H9 (cell line): ENCODE measurements at regions not wholly inside any gene's neighbourhood (a gene's known extent, or its start where the extent isn't known, plus 50 kb on each side); places are given as distances from the start of the nearest gene placed in this dataset.

Experiments
- DNase-seq: peaks from one replicate; pipeline ENCODE4 v3.0.0-alpha.2; 2017
- H2AFZ ChIP-seq: one replicate; pipeline ENCODE4 v1.6.1; 2013; ENCODE audit warnings: mild to moderate bottlenecking, low read length, control low read depth, moderate library complexity
- H2AK5ac ChIP-seq: 2 replicates; pipeline ENCODE4 v1.6.1; 2013; ENCODE audit warnings: low read length, control low read depth, mixed read lengths; ENCODE audit not compliant: insufficient read length
- H2BK120ac ChIP-seq: one replicate; pipeline ENCODE4 v1.6.1; 2013; ENCODE audit warnings: low read depth, mild to moderate bottlenecking, low read length, control low read depth, inconsistent platforms; ENCODE audit not compliant: poor library complexity, severe bottlenecking
- H2BK12ac ChIP-seq: 2 replicates; pipeline ENCODE4 v1.6.1; 2013; ENCODE audit warnings: low read length, control low read depth, mixed read lengths, low read depth; ENCODE audit not compliant: insufficient read length
- H2BK15ac ChIP-seq: 2 replicates; pipeline ENCODE4 v1.6.1; 2013; ENCODE audit warnings: low read depth, low read length, control low read depth
- H2BK20ac ChIP-seq: one replicate; pipeline ENCODE4 v1.6.1; 2013; ENCODE audit warnings: low read depth, mild to moderate bottlenecking, low read length, control low read depth, inconsistent platforms; ENCODE audit not compliant: poor library complexity, severe bottlenecking
- H2BK5ac ChIP-seq: 2 replicates; pipeline ENCODE4 v1.6.1; 2013; ENCODE audit warnings: low read length, control low read depth, mixed read lengths; ENCODE audit not compliant: insufficient read length
- H3K14ac ChIP-seq: 2 replicates; pipeline ENCODE4 v1.6.1; 2013; ENCODE audit warnings: low read length, control low read depth; ENCODE audit not compliant: insufficient read depth
- H3K18ac ChIP-seq: 2 replicates; pipeline ENCODE4 v1.6.1; 2013; ENCODE audit warnings: low read depth, mild to moderate bottlenecking, mixed read lengths, low read length, control low read depth; ENCODE audit not compliant: insufficient read length
- H3K23ac ChIP-seq: 2 replicates; pipeline ENCODE4 v1.6.1; 2013; ENCODE audit warnings: low read length, control low read depth, mixed read lengths, low read depth; ENCODE audit not compliant: insufficient read length
- H3K23me2 ChIP-seq: 2 replicates; pipeline ENCODE4 v1.6.1; 2013; ENCODE audit warnings: low read depth, mild to moderate bottlenecking, mixed read lengths, low read length, control low read depth; ENCODE audit not compliant: insufficient read length, poor library complexity, severe bottlenecking
- H3K27ac ChIP-seq: 2 replicates; pipeline ENCODE4 v1.5.1; 2013; ENCODE audit warnings: low read length, control low read depth, mixed read lengths, low read depth; ENCODE audit not compliant: insufficient read length
- H3K27me3 ChIP-seq: 2 replicates; pipeline ENCODE4 v1.6.1; 2013; ENCODE audit warnings: low read length, control low read depth, inconsistent platforms; ENCODE audit not compliant: insufficient read depth
- H3K4ac ChIP-seq: 2 replicates; pipeline ENCODE4 v1.6.1; 2013; ENCODE audit warnings: low read depth, mild to moderate bottlenecking, control low read depth, inconsistent platforms, low read length, moderate library complexity
- H3K4me1 ChIP-seq: 2 replicates; pipeline ENCODE4 v1.6.1; 2013; ENCODE audit warnings: low read length, control low read depth, inconsistent platforms; ENCODE audit not compliant: insufficient read depth
- H3K4me2 ChIP-seq: 2 replicates; pipeline ENCODE4 v1.6.1; 2013; ENCODE audit warnings: low read length, control low read depth, mixed read lengths; ENCODE audit not compliant: insufficient read length, insufficient read depth
- H3K56ac ChIP-seq: 2 replicates; pipeline ENCODE4 v1.6.1; 2013; ENCODE audit warnings: low read depth, mild to moderate bottlenecking, mixed read lengths, low read length, control low read depth; ENCODE audit not compliant: insufficient read length
- H3K79me1 ChIP-seq: 2 replicates; pipeline ENCODE4 v1.6.1; 2013; ENCODE audit warnings: low read depth, mild to moderate bottlenecking, moderate library complexity, low read length, control low read depth, inconsistent platforms; ENCODE audit not compliant: insufficient read depth, poor library complexity, severe bottlenecking
- H3K79me2 ChIP-seq: 2 replicates; pipeline ENCODE4 v1.6.1; 2013; ENCODE audit warnings: low read length, control low read depth, inconsistent platforms; ENCODE audit not compliant: insufficient read depth
- H3K9ac ChIP-seq: 2 replicates; pipeline ENCODE4 v1.6.1; 2013; ENCODE audit warnings: low read length, control low read depth, mixed read lengths; ENCODE audit not compliant: insufficient read length; ENCODE audit errors: extremely low read depth
- H3K9me3 ChIP-seq: one replicate; pipeline ENCODE4 v1.6.1; 2013; ENCODE audit warnings: low read depth, low read length, inconsistent platforms; ENCODE audit not compliant: control insufficient read depth
- H3T11ph ChIP-seq: one replicate; pipeline ENCODE4 v1.6.1; 2013; ENCODE audit warnings: mild to moderate bottlenecking, low read length, control low read depth, inconsistent platforms
- H4K20me1 ChIP-seq: one replicate; pipeline ENCODE4 v1.6.1; 2013; ENCODE audit not compliant: control insufficient read depth, insufficient read length, insufficient read depth
- H4K5ac ChIP-seq: 2 replicates; pipeline ENCODE4 v1.6.1; 2013; ENCODE audit warnings: low read depth, mild to moderate bottlenecking, mixed read lengths, low read length, control low read depth; ENCODE audit not compliant: insufficient read length
- H4K8ac ChIP-seq: replicated peaks from 2 replicates; pipeline ENCODE4 v1.6.1; 2013; ENCODE audit warnings: low read length, control low read depth, mixed read lengths, low read depth; ENCODE audit not compliant: insufficient read length
- H4K91ac ChIP-seq: 2 replicates; pipeline ENCODE4 v1.6.1; 2013; ENCODE audit warnings: low read depth, mild to moderate bottlenecking, moderate library complexity, mixed read lengths, low read length, control low read depth; ENCODE audit not compliant: insufficient read length
- H3K27ac Mint-ChIP-seq, 3 experiments: 2 replicates in 2 of 3; 3 replicates in 1 of 3; pipeline ENCODE4 v1.8.0; 2020 to 2021; ENCODE audit warnings: mixed read lengths in 3 of 3, mild to moderate bottlenecking in 1 of 3, moderate library complexity in 1 of 3
- H3K27me3 Mint-ChIP-seq: 2 replicates; pipeline ENCODE4 v1.8.0; 2021; ENCODE audit warnings: low read depth, mild to moderate bottlenecking, moderate library complexity, mixed read lengths
- H3K36me3 Mint-ChIP-seq, 3 experiments: 2 replicates in 2 of 3; 3 replicates in 1 of 3; pipeline ENCODE4 v1.8.0; 2020 to 2021; ENCODE audit warnings: low read depth in 3 of 3, mixed read lengths in 3 of 3; ENCODE audit not compliant: insufficient read depth in 1 of 3
- H3K4me1 Mint-ChIP-seq, 2 experiments: 2 replicates each; pipeline ENCODE4 v1.8.0; 2020; ENCODE audit warnings: mixed read lengths in 2 of 2
- H3K4me3 Mint-ChIP-seq, 2 experiments: 2 replicates in 1 of 2; 3 replicates in 1 of 2; pipeline ENCODE4 v1.8.0; 2020 to 2021; ENCODE audit warnings: mild to moderate bottlenecking in 2 of 2, mixed read lengths in 2 of 2, moderate library complexity in 1 of 2
- H3K9me3 Mint-ChIP-seq, 2 experiments: 2 replicates in 1 of 2; 3 replicates in 1 of 2; pipeline ENCODE4 v1.8.0; 2020; ENCODE audit warnings: mild to moderate bottlenecking in 2 of 2, mixed read lengths in 2 of 2, moderate library complexity in 1 of 2
- CTCF ChIP-seq: fragments of 200-600 bp; sonication (generic); conservative IDR thresholded peaks from 3 replicates; pipeline ENCODE4 v1.8.0; 2021; ENCODE audit warnings: antibody characterized with exemption, mild to moderate bottlenecking
- WGBS: extraction: QIAGEN DNeasy Blood & Tissue Kit; methylation state at CpG from one replicate; pipeline ENCODE4 v1.1.7; 2013; ENCODE audit warnings: missing lambda C conversion rate, low lambda C conversion rate, mixed read lengths; ENCODE audit not compliant: insufficient read length; ENCODE audit errors: extremely low coverage; 5-methylcytosine and 5-hydroxymethylcytosine counted together

GRCh38 chr9:71384343-71384742 lies 262.9 kb upstream of the TRPM3 start:
- Histone ChIP-seq H3K14ac (no peak overlapping the region), H4K8ac (no peak overlapping the region), H3K56ac (no peak overlapping the region), H3K4me1 (0 out of 2 replicates have a peak, but pooled peaks cover 4% of the 10 kb centered on the region), H3K79me2 (no peaks in the 10 kb centered on the region), H3K4ac (no peak overlapping the region), H2AK5ac (no peak overlapping the region), H2BK120ac (no peak overlapping the region), H3K27me3 (no peaks in the 10 kb centered on the region), H2BK5ac (no peak overlapping the region), H3K23ac (no peak overlapping the region), H4K20me1 (no peaks in the 10 kb centered on the region), H2BK20ac (no peak overlapping the region), H3K9ac (no peak overlapping the region), H3K18ac (no peak overlapping the region), H3K79me1 (no peaks in the 10 kb centered on the region), H2BK12ac (no peak overlapping the region), H3K27ac (no peak overlapping the region), H3K23me2 (no peaks in the 10 kb centered on the region), H4K91ac (no peak overlapping the region), H2AFZ (no peak overlapping the region), H3K9me3 (no peaks in the 10 kb centered on the region), H2BK15ac (no peak overlapping the region), H3K4me2 (no peak overlapping the region), H4K5ac (no peak overlapping the region), H3T11ph (no peak overlapping the region)
- Mint-ChIP-seq H3K36me3 (no peaks in the 10 kb centered on the region), H3K9me3 (no peaks in the 10 kb centered on the region), H3K27ac (no peak overlapping the region), H3K4me3 (no peak overlapping the region), H3K27me3 (no peaks in the 10 kb centered on the region), H3K4me1 (peaks cover 10% of the 10 kb centered on the region in 2 experiments)
- no peak for DNase-seq
- WGBS: no CpG with 5 or more reads among the region's 4 CpGs
- TF ChIP-seq CTCF: no peak
